Stimulated activated CD4-positive, alpha-beta T cell treated with anti-CD3 and anti-CD28 coated beads, Interleukin-15, amount 100 ng/mL, for 1 hour (primary cell): ENCODE measurements at regions not wholly inside any gene's neighbourhood (a gene's known extent, or its start where the extent isn't known, plus 50 kb on each side); places are given as distances from the start of the nearest gene placed in this dataset.
"Not testable (repeated sequence)": the region's sequence is repeated elsewhere in the genome, so short reads cannot be mapped to it uniquely, and the experiment has no call there.

Experiments
- DNase-seq, 2 donors: peaks; one replicate each; pipeline ENCODE4 v3.0.0-alpha.2; 2020; ENCODE audit warnings: low read depth in 1 of 2, low spot score in 1 of 2

- DNase-seq: peak in 1 of 2 donors; percentile 10
Observed at GRCh38 chrX:120753413-120754251, 122.0 kb downstream of the CT47B1 start.

GRCh38 chrX:120752431-120753082 lies 122.7 kb upstream of the C1GALT1C1 start:
- no peak for DNase-seq

GRCh38 chrX:120751683-120752082 lies 121.8 kb upstream of the C1GALT1C1 start:
- DNase-seq: no peak

GRCh38 chrX:120750381-120750780 lies 120.5 kb upstream of the C1GALT1C1 start:
- no peak for DNase-seq

GRCh38 chrX:120749141-120749846 lies 119.4 kb upstream of the C1GALT1C1 start:
- no peak for DNase-seq

- DNase-seq: no peak
Observed at GRCh38 chrX:120746153-120746552, 116.3 kb upstream of the C1GALT1C1 start.

GRCh38 chrX:120742946-120743665 lies 113.3 kb upstream of the C1GALT1C1 start:
- DNase-seq: no peak

- no peak for DNase-seq
Observed at GRCh38 chrX:120741452-120741851, 111.6 kb upstream of the C1GALT1C1 start.

- DNase-seq: no peak
Observed at GRCh38 chrX:120740072-120740471, 110.2 kb upstream of the C1GALT1C1 start.

GRCh38 chrX:120739300-120739699 lies 109.4 kb upstream of the C1GALT1C1 start:
- no peak for DNase-seq

GRCh38 chrX:120736989-120737388 lies 107.1 kb upstream of the C1GALT1C1 start:
- DNase-seq: no peak

- DNase-seq: no peak
Observed at GRCh38 chrX:120735966-120736365, 106.1 kb upstream of the C1GALT1C1 start.

- DNase-seq: no peak
Observed at GRCh38 chrX:120732879-120733278, 103.0 kb upstream of the C1GALT1C1 start.

GRCh38 chrX:120732461-120732860 lies 102.6 kb upstream of the C1GALT1C1 start:
- DNase-seq: no peak

- no peak for DNase-seq
Observed at GRCh38 chrX:120731386-120731785, 101.5 kb upstream of the C1GALT1C1 start.

GRCh38 chrX:120729506-120730255 lies 99.8 kb upstream of the C1GALT1C1 start:
- DNase-seq: not testable (repeated sequence)

GRCh38 chrX:120727911-120728310 lies 98.1 kb upstream of the C1GALT1C1 start:
- no peak for DNase-seq

GRCh38 chrX:120727452-120727851 lies 97.6 kb upstream of the C1GALT1C1 start:
- no peak for DNase-seq

GRCh38 chrX:120726294-120726693 lies 96.4 kb upstream of the C1GALT1C1 start:
- no peak for DNase-seq

- DNase-seq: no peak
Observed at GRCh38 chrX:120725874-120726273, 96.0 kb upstream of the C1GALT1C1 start.

GRCh38 chrX:120719622-120720021 lies 89.8 kb upstream of the C1GALT1C1 start:
- DNase-seq: no peak
